ENCODE measurements at regions not wholly inside any gene's neighbourhood (a gene's known extent, or its start where the extent isn't known, plus 50 kb on each side); places are given as distances from the start of the nearest gene placed in this dataset.
"Not testable (repeated sequence)": the region's sequence is repeated elsewhere in the genome, so short reads cannot be mapped to it uniquely, and the experiment has no call there.

DNA sequence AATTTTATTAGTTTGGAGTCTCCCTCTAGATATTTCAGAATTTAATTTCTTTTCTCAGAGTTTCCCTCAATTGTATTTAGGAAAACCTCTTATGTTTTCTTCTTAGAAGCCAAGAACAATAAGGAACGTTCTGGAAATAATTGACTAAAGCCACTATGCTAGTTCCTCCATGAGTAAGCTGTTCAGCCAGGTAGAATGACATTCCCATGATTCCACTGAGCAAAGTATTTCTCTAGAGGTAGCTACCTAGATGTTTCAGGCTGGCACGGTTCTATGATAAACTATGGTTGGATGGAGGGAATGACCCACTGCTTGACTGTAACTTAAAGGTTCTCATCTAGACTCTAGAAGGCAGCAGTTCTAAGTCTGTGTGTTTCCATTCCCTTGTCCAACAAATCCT is 62.4 kb downstream of the CLDN17 start:
- DNase-seq, result no peak

DNA sequence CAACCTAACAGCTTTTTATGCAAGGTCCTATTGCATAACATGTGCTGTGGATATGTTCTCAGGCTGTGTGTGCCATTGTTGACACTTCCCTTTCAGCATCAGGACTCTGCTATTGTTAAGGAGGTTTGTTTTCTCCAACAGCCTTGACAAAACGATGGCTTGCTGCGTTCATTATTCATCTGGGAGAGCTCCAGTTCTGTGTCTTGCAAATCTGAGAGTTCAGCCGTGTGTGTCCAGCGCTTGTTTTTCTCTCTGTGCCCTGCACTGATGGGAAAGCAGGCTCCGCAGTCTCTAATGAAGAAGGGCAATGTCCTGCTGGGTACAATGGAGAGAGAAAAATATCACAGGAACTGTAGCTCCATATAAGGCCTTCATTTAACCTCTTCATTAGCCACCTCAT is 63.7 kb downstream of the CLDN17 start:
- peak; percentile 77 for DNase-seq

DNA sequence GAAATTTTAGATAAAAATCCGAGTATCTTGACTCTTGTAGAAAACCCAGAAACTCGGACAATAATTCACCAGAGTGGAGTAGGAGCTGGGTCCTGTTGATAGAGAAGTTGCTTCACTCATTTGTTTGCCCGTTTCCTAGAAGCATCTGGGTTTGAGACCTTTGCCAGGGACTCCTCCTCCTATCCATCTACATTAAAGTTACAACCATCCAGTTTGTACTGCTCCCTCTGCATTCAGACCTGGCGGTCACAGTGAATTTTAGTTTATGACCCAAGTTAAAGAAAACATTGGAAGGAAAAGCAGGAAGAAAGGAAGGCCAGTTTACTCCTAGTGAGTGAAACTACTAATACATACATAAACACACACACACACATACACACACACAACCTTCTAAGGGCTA is 64.6 kb downstream of the CLDN17 start:
- no peak for DNase-seq

DNA sequence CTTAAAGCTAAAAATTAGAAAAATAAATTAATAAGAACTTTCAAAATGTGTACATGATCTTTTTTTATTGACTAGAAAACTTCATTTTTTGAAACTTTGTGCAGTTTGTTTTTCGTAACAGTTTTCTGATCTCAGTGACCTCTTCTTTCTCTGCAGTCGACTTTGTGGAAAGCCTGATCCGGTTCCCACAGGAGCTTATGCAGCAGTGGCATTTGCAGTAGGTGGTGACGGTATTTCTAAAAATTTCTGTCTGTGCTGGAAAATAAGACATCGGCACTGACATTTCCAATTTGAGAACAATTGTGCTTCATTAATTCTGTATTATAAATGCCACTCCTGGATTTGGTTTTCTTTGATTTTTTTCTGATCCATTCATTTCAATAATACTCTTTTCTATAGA is 68.8 kb downstream of the CLDN17 start:
- no peak for DNase-seq

DNA sequence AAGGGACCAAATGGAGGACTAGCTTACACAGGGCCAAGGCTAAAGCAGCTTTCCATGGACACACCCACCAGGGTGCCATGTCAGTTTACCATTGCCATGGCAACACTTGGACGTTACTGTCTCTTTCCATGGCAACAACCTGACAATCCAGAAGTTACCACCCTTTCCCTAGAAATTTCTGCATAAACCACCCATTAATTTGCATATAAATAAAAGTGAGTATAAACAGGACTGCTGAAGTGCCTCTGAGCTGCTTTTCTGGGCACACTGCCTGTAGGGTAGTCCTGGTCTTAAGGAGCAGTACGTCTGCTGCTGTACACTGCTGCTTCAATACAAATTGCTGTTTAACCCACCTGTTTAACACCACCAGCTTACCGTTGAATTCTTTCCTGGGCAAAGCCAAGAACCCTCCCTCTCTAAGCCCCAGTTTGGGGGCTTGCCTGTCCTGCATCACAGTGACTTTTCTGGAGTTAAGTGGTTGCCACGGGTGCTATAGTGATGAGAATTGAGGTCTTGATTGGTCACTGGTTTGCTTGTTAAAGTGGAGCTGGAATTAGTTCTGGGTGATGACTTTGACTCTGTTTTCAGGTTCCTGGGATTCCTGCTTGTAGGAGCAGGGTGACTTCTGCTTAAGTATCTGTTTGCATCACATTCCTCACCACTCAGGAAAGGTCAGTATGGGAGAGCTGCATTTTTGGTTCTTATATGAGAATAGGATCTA is 83.2 kb downstream of the CLDN17 start:
- no peak for DNase-seq

DNA sequence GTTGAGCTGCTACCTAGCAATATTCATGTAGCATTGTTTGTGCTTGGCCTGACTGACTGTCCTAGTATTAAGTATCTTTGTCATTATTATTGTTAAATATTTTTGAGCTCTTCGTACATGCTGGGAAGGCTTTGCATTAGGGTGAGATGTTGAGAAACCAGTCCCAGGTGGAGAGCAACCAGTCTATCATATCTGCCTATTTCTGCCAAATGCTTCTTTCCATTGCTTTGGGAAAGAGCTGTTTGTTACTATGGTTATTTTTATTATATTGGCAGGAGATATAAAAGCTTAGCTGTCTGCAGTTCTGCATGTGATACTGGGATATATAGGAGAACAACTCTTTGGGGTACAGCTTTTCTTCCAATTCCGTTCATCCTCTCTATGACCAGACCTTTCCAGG is 85.1 kb downstream of the CLDN17 start:
- no peak for DNase-seq

DNA sequence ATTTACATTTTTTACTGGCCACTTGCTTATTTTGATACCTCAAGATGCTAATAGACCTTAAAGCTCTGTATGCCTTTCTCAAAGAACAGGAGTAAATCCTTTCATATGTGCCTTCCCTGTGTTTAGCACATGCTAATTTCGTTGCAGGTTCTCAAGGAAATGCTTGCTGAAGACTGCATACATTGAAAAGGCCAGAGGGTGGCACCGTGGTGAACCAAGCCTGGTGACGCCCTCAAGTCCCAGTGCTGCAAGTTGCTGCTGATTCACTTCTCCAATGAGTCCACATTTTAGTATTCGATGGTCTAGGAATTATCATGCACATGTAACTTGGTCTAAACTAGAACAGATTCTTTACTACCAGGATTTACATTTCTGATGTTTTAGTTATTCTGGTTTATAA is 94.1 kb downstream of the CLDN17 start:
- DNase-seq, result no peak

DNA sequence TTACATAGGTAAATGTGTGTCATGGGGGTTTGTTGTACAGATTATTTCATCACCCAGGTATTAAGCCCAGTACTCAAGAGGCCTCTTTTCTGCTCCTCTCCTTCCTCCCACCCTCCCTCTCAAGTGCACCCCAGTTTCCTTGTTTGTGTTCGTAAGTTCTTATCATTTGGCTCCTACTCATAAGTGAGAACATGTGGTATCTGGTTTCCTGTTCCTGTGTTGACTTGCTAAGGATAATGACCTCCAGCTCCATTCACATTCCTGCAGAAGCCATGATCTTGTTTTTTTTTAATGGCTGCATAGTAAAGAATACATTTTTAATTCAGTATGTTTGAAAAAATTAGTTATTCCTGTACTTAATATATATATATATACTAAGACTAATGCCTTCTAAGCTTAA is 107.7 kb downstream of the CLDN17 start:
- no peak for DNase-seq

DNA sequence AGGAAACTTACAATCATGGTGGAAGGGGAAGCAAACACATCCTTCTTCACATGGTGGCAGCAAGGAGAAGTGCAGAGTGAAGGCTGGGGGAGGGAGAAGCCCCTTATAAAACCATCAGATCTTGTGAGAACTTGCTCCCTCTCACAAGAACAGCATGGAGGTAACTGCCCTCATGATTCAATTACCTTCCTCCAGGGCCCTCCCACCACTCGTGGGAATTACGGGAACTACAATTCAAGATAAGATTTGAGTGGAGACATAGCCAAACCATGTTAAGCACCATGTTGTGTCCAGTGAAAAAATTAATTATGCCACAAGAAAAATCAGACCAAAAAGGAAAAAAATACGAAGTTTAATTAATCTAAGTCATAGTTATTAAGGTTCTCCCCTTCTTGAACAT is 109.5 kb downstream of the CLDN17 start:
- DNase-seq, result no peak

DNA sequence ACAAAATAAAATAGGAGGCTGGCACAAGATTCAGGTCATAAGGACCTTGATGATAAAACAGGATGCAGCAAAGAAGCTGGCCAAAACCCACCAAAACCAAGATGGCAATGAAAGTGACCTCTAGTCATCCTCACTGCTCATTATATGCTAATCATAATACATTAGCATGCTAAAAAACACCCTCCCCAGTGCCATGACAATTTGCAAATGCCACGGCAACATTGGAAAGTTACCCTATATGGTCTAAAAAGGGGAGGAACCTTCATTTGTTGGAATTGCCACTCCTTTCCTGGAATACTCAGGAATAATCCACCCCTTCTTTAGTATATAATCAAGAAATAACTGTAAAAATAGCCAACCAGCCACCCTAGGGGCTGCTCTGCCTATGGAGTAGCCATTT is 108.8 kb upstream of the GRIK1 start:
- no peak for DNase-seq

DNA sequence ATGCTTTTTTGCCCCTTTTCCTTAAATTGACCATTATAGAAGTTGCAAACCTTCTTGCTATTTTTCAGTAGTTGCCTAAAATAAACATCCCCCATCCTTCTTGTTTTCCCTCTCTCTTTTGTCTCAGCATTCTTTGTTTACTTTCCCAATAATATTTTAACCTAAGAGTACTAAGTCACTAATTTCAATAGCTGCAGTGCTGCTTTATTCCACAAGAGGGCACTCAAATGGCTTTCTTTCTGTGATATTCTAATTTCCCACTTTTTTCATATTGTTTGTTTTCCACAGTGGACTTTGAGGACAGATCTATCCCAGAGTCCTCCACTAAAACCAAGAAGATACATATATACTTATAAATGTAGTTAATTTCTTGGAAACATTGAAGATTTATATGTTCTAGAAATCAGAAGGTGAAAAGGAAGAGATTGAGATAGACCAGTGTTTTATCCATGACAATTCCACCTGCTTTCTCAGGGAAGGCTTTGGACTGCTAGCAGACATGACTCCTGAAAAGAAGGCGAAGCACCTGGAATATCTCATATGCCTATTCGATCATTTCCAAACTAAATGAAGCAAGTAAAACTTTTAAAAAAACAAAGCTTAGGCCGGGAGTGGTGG is 104.8 kb upstream of the GRIK1 start:
- peak; percentile 11 for DNase-seq

DNA sequence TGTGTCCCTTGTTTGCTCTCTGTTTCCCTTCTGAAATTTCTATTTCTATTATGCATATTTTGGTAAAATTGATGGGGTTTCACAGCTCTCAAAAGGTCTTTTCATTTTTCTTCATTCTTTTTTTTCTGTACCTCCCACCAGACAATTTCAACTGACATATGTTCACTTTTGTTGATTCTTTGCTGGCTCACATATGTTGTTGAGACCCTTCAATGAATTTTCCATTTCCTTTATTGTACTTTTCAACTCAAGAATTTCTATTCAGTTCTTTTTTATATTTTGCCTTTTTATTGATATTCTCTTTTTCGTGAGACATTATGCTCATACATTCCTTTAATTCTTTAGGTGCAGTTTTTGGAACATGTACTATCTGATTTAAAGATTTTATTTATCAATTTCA is 102.6 kb upstream of the GRIK1 start:
- DNase-seq, result no peak

DNA sequence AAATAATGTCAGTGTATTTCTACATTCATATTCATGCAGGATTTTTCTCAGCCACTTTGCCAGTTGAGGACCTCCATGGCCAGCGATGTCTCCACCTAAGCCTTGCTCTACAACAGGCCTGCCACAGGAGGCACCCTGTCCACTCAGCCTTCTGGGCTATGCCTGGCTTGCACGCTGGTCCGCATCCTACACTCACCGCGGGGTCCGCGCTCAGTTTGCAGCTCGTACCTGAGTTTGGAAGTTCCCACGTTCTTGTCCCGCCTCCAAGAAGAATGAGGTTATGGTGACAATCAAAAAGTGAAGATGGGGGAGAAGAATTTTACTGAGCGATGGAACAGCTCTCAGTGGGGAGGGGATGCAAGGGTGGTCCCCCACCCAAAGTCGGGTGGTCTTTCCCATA is 93.6 kb upstream of the GRIK1 start:
- no peak for DNase-seq

DNA sequence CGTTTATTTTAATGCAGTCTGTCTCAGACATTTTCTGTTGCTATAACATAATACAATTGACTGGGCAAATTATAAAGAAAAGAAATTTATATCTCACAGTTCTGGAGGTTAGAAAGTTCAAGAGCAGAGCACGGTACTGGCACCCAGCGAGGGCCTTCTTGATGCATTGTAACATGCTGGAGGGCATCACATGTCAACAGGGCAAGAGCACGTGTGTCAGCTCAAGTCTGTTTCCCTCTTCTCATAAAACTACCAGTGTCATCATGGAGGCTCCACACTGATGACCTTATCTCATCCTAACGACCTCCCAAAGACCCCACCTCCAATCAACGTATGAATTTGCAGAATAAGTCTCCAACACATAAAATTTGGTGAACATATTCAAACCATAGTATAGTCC is 90.6 kb upstream of the GRIK1 start:
- no peak for DNase-seq

DNA sequence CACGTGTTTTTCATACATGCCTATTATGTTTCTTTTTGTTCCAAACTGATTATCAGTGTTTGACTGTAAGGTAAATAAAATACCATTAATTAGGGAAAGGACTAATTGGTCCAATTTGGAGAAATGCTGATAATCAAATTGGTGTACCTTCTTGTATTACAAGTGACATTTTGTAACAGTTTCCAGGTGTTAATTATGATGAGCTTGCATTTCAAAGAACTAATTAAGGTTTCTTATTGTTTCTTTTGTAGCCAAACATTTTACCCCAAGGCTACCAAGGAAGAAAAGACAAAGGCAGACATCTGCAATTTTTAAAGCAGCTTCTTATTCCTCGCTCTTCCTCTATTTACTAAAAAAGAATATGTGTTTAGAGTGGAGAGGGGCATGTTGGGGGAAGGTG is 88.7 kb upstream of the GRIK1 start:
- DNase-seq, result no peak

DNA sequence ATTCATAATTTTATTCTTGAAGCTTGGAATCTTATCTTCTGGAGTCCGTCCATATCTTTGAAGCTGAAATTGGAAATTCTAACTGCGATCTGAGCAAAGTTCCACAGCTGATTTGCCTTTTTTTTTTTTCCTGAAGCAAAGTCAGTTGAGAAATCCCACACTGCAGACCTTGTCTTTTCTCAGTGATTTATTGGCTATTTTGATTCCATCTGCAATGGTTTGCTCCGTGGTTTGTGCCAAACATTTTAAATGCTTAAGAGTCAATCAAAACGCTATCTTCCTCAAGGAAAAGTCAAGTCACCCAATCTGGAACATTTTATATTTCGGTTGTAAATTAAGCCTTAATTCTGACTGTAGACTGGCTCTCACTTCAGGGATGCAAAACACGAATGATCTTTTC is 88.2 kb upstream of the GRIK1 start:
- no peak for DNase-seq

DNA sequence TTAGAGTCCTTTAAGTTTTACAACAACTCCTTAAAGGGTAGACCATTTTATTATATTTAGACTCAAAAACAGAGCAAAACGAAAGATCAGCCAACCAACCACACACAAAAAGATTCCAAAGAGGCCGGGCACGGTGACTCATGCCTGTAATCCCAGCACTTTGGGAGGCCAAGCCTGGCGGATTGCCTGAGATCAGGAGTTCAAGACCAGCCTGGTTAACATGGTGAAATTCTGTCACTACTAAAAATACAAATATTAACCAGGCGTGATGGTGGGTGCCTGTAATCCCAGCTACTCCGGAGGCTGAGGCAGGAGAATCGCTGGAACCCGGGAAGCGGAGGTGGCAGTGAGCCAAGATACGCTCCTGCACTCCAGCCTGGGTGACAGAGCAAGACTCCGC is 83.3 kb upstream of the GRIK1 start:
- DNase-seq, result not testable (repeated sequence)

DNA sequence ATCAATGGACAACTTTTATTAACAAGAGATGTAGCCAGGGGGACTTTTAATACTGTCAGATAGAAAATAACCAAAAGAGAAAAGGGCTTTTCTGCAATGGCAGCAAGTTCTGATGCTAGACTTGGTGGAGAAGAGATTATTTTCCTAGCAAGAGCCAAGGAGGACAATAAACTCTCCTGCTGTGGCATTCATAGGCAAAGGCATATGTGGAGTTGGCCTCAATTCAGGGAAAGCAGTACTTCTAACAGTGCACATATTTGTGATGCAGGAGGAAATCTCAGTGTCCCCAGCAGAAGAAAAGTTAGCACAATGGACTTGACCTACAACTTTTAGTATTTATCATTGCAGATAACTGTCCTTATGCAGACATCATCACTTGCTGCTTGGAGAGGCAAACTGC is 75.1 kb upstream of the GRIK1 start:
- peak; percentile 21 for DNase-seq

DNA sequence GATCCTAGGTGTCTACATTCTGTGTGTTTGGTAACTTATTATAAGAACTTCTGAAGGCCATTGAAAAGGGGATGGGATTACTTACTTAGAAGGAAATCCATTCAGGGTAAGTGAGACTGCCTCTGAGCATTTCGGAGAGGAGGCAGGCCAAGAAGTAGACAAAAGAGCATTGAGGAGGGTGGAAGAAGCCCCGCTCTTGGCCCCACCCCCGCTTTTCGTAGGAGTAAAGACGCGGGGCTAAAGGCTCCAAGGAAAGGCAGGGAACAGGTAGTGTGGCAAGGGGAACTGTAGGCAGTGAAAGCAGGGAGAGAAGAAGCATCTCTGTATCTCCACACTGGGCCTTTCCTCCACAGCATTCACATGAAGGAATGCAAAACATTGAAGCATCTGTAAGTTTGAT is 51.8 kb upstream of the GRIK1 start:
- DNase-seq, result no peak

DNA sequence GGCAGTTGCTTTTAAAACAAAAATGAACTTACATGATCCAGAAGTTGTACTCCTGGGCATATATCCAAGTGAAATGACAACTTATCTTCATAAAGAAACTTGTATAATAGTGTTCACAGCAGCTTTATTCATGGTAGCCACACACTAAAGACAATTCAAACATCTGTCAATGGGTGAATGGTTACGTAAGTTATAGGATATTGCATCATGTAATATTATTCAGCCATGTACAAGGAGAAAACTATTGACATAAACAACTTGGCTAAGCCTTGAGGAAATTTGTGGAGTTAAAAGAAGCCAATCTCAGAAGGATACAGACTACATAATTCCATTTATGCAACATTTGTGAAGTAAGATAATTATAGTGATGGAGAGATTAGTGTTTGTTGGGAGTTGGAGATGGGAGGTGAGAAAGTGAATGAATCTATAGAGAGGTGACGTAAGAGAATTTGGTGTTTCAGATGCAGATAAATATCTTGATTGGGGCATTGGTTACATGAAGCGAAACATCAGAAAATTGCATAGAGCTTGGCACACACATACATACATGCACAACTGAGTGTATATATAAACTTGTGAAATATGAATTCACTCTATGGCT is 49.9 kb upstream of the GRIK1 start:
- no peak for DNase-seq
